Gastrocnemius medialis (tissue), 4 donors: ENCODE measurements at regions not wholly inside any gene's neighbourhood (a gene's known extent, or its start where the extent isn't known, plus 50 kb on each side); places are given as distances from the start of the nearest gene placed in this dataset.
A peak's percentile ranks its signal among the peaks of the same experiment; 100 is the strongest.

ENCODE experiments used
- ATAC-seq, 2 donors: fragments of 150-250 bp; one replicate each; pipeline ENCODE4 v1.9.1; 2016
- DNase-seq, 2 donors: peaks; one replicate each; pipeline ENCODE4 v3.0.0-alpha.2; 2019
- H3K27ac ChIP-seq, 4 donors: fragments of 200-600 bp; sonication (generic); 1 replicate in 1 of 4; 2 replicates in 3 of 4; pipeline ENCODE4 v1.5.1; 2016 to 2018; ENCODE audit warnings: mild to moderate bottlenecking in 2 of 4, moderate library complexity in 1 of 4
- H3K27me3 ChIP-seq, 3 donors: fragments of 200-600 bp; sonication (generic) in 2 of 3; 1 replicate in 1 of 3; 2 replicates in 2 of 3; pipeline versions ENCODE4 v1.5.1 to v1.6.0; 2016 to 2019; ENCODE audit warnings: mild to moderate bottlenecking in 1 of 3, moderate library complexity in 1 of 3
- H3K36me3 ChIP-seq, 2 donors: fragments of 200-600 bp; sonication (generic) in 1 of 2; one replicate each; pipeline ENCODE4 v1.5.1; 2017 to 2018
- H3K4me1 ChIP-seq, 2 donors: fragments of 200-600 bp; sonication (generic) in 1 of 2; one replicate each; pipeline ENCODE4 v1.5.1; 2016 to 2017; ENCODE audit warnings: mild to moderate bottlenecking in 2 of 2
- H3K4me3 ChIP-seq, 4 donors: fragments of 200-600 bp; sonication (generic) in 3 of 4; 1 replicate in 1 of 4; 2 replicates in 3 of 4; pipeline ENCODE4 v1.5.1; 2016 to 2019; ENCODE audit warnings: mild to moderate bottlenecking in 2 of 4
- H3K9me3 ChIP-seq, 3 donors: fragments of 200-600 bp; sonication (generic) in 2 of 3; 1 replicate in 1 of 3; 2 replicates in 2 of 3; pipeline ENCODE4 v1.5.1; 2016 to 2019
- POLR2A ChIP-seq, 2 donors: fragments of 450-650 bp; IDR thresholded peaks; one replicate each; pipeline ENCODE4 v1.6.1; 2017; ENCODE audit warnings: antibody characterized with exemption in 2 of 2, mild to moderate bottlenecking in 2 of 2, moderate library complexity in 2 of 2
- in situ Hi-C, 4 donors: fragments of 200-750 bp; cut with MboI; loops; one replicate each; pipeline versions ENCODE4 v1.15.0 to v1.8.0; 2017; ENCODE audit warnings: low sequenced_read_pairs in 4 of 4
- intact Hi-C: fragments of 100-400 bp; cut with DNase I; formaldehyde crosslinking; loops from one replicate; pipeline ENCODE4 v1.15.1; 2023; ENCODE audit warnings: low total_unique reads
- TF ChIP-seq, protein P1 (sequence below), 5 experiments: fragments of 450-650 bp in 3 of 5; fragments of 200-600 bp in 2 of 5; sonication (generic) in 2 of 5; IDR thresholded peaks in 4 of 5; conservative IDR thresholded peaks in 1 of 5; 1 replicate in 4 of 5; 2 replicates in 1 of 5; pipeline ENCODE4 v1.5.1; 2016 to 2019; ENCODE audit warnings: antibody characterized with exemption in 5 of 5, mild to moderate bottlenecking in 3 of 5, moderate library complexity in 3 of 5

DNA sequence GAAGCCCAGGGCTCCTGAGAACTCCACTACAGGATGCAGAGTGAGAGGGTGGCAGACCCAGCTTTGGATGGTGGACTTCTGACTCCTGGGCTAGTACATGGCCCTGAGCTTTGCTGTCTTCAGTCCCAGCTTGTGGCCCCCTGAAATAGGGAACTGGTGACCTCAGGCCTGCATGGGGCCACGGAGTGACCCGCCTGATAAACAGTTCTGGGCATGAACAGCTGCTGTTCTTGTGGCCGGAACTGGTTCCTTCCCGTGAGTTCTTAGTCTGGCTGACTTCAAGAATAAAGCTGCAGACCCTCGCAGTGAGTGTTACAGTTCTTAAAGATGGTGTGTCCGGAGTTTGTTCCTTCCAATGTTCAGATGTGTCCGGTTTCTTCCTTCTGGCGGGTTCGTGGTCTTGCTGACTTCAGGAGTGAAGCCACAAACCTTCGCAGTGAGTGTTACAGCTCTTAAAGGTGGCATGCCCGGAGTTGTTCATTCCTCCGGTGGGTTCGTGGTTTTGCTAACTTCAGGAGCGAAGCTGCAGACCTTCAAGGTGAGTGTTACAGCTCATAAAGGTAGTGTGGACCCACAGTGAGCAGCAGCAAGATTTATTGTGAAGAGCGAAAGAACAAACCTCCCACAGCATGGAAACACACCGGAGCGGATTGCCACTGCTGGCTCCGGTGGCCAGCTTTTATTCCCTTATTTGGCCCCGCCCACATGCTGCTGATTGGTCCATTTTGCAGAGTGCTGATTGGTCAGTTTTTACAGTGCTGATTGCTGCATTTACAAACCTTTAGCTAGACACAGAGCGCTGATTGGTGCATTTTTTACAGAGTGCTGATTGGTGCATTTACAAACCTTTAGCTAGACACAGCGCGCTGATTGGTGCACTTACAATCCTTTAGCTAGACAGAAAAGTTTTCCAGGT, 268.0 kb downstream of the ZEB1 start:
- intact Hi-C loops (no loop called here), in situ Hi-C loops (no loop called here)
- no peaks in the 10 kb centered on the region for H3K36me3 ChIP-seq
- ATAC-seq (no peak), DNase-seq (peak in 1 of 2 donors; percentile 31)
- no peak overlapping the region for H3K27ac ChIP-seq
- peaks cover 12 to 16% of the 10 kb centered on the region in 2 donors for H3K4me1 ChIP-seq
- TF ChIP-seq, protein P1, sequence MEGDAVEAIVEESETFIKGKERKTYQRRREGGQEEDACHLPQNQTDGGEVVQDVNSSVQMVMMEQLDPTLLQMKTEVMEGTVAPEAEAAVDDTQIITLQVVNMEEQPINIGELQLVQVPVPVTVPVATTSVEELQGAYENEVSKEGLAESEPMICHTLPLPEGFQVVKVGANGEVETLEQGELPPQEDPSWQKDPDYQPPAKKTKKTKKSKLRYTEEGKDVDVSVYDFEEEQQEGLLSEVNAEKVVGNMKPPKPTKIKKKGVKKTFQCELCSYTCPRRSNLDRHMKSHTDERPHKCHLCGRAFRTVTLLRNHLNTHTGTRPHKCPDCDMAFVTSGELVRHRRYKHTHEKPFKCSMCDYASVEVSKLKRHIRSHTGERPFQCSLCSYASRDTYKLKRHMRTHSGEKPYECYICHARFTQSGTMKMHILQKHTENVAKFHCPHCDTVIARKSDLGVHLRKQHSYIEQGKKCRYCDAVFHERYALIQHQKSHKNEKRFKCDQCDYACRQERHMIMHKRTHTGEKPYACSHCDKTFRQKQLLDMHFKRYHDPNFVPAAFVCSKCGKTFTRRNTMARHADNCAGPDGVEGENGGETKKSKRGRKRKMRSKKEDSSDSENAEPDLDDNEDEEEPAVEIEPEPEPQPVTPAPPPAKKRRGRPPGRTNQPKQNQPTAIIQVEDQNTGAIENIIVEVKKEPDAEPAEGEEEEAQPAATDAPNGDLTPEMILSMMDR (IDR thresholded peaks at IDR 0.05 in 4 of 5, conservative IDR thresholded peaks at IDR 0.05 in 1 of 5) = no peak
- no peak for TF ChIP-seq POLR2A (IDR thresholded peaks at IDR 0.05)
- H3K4me3 ChIP-seq = no peak overlapping the region
- no peaks in the 10 kb centered on the region for H3K9me3 ChIP-seq
- no peaks in the 10 kb centered on the region for H3K27me3 ChIP-seq

DNA sequence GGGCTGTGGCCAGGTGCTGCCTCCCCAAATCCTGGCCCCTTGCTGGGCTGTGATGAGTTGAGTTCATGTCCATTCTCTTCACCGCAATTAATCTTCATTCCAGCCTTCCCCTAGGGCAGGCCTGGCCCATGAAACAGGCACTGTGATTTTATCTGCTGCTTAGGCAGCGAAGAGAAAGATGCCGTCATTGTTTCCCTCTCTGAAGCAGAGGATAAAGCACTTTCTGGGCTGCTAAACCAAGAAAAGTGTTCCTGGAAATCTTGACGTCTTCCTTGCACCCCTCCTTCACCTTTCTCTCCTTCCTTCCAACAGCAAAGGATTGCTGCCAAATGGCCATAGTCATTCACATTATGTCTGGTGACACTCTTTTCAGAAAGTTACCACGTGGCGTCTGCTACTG, 265.9 kb downstream of the ZEB1 start:
- Histone ChIP-seq H3K9me3 (no peaks in the 10 kb centered on the region), H3K4me1 (peaks cover 12 to 16% of the 10 kb centered on the region in 2 donors), H3K27ac (no peak overlapping the region), H3K27me3 (no peaks in the 10 kb centered on the region), H3K4me3 (no peak overlapping the region), H3K36me3 (no peaks in the 10 kb centered on the region)
- TF ChIP-seq, protein P1 (IDR thresholded peaks at IDR 0.05 in 4 of 5, conservative IDR thresholded peaks at IDR 0.05 in 1 of 5) = no peak
- TF ChIP-seq POLR2A (IDR thresholded peaks at IDR 0.05) = no peak
- in situ Hi-C loops = no loop called here
- DNase-seq = no peak
- intact Hi-C loops = no loop called here
- no peak for ATAC-seq

DNA sequence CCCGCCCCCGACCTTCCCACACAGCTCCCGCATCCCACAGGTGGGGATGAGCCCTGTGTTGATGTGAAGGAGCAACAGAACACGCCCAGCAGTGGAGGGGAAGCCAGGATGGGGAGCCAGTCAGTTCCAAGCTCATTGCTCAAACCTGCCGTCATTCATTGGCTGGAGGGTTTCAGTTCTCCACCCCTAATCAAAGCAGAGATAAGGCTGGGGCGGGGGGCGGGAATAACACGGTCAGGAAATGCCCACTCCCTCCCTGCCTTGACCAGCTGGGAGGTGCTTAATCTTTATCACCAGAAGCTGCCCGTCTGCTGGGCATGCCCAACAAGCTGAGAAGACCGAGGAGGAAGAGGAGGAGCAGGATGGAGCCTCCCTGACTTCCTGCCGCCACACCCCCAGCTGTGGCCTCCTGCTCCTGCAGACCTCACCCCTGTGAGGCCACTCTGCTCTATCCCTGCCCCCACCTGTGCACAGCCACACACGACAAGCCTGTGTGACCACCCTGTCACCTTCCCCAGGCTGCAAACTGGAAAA, 265.1 kb downstream of the ZEB1 start:
- Histone ChIP-seq H3K36me3 (no peaks in the 10 kb centered on the region), H3K27me3 (no peaks in the 10 kb centered on the region), H3K9me3 (no peaks in the 10 kb centered on the region), H3K4me1 (peaks cover 12 to 16% of the 10 kb centered on the region in 2 donors), H3K4me3 (no peak overlapping the region), H3K27ac (no peak overlapping the region)
- DNase-seq (no peak), ATAC-seq (no peak)
- in situ Hi-C loops (no loop called here), intact Hi-C loops (no loop called here)
- no peak for TF ChIP-seq POLR2A (IDR thresholded peaks at IDR 0.05)
- TF ChIP-seq, protein P1 (IDR thresholded peaks at IDR 0.05 in 4 of 5, conservative IDR thresholded peaks at IDR 0.05 in 1 of 5) = no peak

DNA sequence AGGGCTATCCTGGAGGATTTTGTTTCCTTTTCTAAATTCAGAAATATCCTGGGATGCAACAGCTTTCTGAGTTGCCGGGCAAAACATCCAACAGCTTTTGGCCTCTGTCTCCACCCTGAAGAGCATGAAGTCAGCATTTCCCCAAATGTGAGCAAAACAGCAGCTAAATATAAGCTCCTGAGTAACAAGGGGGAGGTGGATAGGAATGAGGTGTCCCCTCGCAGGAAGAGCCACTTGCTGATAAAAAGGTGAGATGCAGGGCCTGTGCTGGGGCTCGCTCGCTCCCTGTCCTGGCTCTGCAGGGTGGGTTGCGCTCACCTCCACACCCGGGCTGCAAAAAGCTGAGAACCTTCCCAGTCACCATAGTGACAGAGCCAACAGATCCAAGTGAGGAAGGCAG, 264.3 kb downstream of the ZEB1 start:
- no peaks in the 10 kb centered on the region for H3K9me3 ChIP-seq
- ATAC-seq = peak in 1 of 2 donors; percentile 5
- in situ Hi-C loops = no loop called here
- intact Hi-C loops = no loop called here
- H3K27ac ChIP-seq = peak overlapping the region in 1 of 4 donors; percentile 23
- TF ChIP-seq, protein P1 (IDR thresholded peaks at IDR 0.05 in 4 of 5, conservative IDR thresholded peaks at IDR 0.05 in 1 of 5) = no peak
- TF ChIP-seq POLR2A (IDR thresholded peaks at IDR 0.05) = no peak
- no peaks in the 10 kb centered on the region for H3K27me3 ChIP-seq
- no peak overlapping the region for H3K4me3 ChIP-seq
- peaks cover 12 to 16% of the 10 kb centered on the region in 2 donors for H3K4me1 ChIP-seq
- DNase-seq = no peak
- H3K36me3 ChIP-seq = no peaks in the 10 kb centered on the region
